K562 (cell line): ENCODE measurements at regions not wholly inside any gene's neighbourhood (a gene's known extent, or its start where the extent isn't known, plus 50 kb on each side); places are given as distances from the start of the nearest gene placed in this dataset.

Experiments used
- ATAC-seq: fragments of 200-7000 bp; cut with Tn5 transposase; 3 replicates; pipeline ENCODE4 v1.9.1; 2020; ENCODE audit warnings: moderate library complexity
- BruUV-seq: library from RNA; stranded (reverse); fragments of 400-500 nt; replicated peaks from 2 replicates; lab custom pipeline; 2021; lab: Mats Ljungman, UMichigan
- CTCF ChIA-PET: fragments of 300-600 bp; formaldehyde crosslinking; extraction: SDS; loops from one replicate; lab custom pipeline; 2021; ENCODE audit warnings: low intra/inter-chr PET ratio; lab: Yijun Ruan, JAX
- POLR2A ChIA-PET: fragments of 300-600, 350-650 bp; sonication (Branson Sonifier 250); formaldehyde crosslinking; extraction: SDS; loops from one replicate; lab custom pipeline; 2021; ENCODE audit warnings: antibody characterized with exemption, inconsistent platforms; lab: Yijun Ruan, JAX
- DNase-seq, 4 experiments: peaks; one replicate each; pipeline versions ENCODE4 v3.0.0 to v3.0.0-alpha.2; 2011 to 2018; ENCODE audit warnings: low spot score in 3 of 4, mixed read lengths in 3 of 4; ENCODE audit errors: extremely low read depth in 1 of 4
- FAIRE-seq: peaks from 2 replicates; lab custom pipeline; 2011; peaks lifted over from hg19 to GRCh38; lab: Jason Lieb, UNC
- H2AFZ ChIP-seq: 2 replicates; pipeline ENCODE4 v1.6.0; 2011; ENCODE audit warnings: low read depth, low read length, control low read depth, inconsistent platforms
- H3K27ac ChIP-seq: fragments of 200-600 bp; 3 replicates; pipeline ENCODE4 v1.8.0; 2011; ENCODE audit warnings: low read depth, mild to moderate bottlenecking, control low read depth, inconsistent platforms, low read length, moderate library complexity, mixed read lengths; ENCODE audit errors: extremely low read depth
- H3K27me3 ChIP-seq, 2 experiments: fragments of 300-600 bp in 1 of 2; 2 replicates in 1 of 2; 3 replicates in 1 of 2; pipeline versions ENCODE4 v1.6.0 to v1.8.0; 2011; ENCODE audit warnings: inconsistent platforms in 2 of 2, low read length in 2 of 2, mild to moderate bottlenecking in 1 of 2, mixed read lengths in 1 of 2, moderate library complexity in 1 of 2; ENCODE audit not compliant: control insufficient read depth in 2 of 2, insufficient read depth in 2 of 2
- H3K36me3 ChIP-seq: fragments of 300-600 bp; 3 replicates; pipeline ENCODE4 v1.8.0; 2011; ENCODE audit warnings: mild to moderate bottlenecking, low read length, inconsistent platforms; ENCODE audit not compliant: control insufficient read depth, insufficient read depth
- H3K4me1 ChIP-seq, 2 experiments: fragments of 200-600 bp in 1 of 2; replicated peaks in 1 of 2; 2 replicates in 1 of 2; 3 replicates in 1 of 2; pipeline versions ENCODE4 v1.5.1 to v1.8.0; 2011; ENCODE audit warnings: inconsistent platforms in 2 of 2, low read length in 2 of 2, mild to moderate bottlenecking in 1 of 2, mixed read lengths in 1 of 2, moderate library complexity in 1 of 2; ENCODE audit not compliant: control insufficient read depth in 2 of 2, insufficient read depth in 2 of 2
- H3K4me2 ChIP-seq: 2 replicates; pipeline ENCODE4 v1.6.1; 2011; ENCODE audit warnings: low read length, control low read depth, inconsistent platforms, mixed read lengths; ENCODE audit not compliant: insufficient read depth
- H3K4me3 ChIP-seq: fragments of 200-600 bp; sonication (generic), shearing (Covaris generic); 2 replicates; pipeline ENCODE4 v1.5.1; 2016; ENCODE audit warnings: control low read depth, inconsistent platforms
- H3K79me2 ChIP-seq: fragments of 200-600 bp; 3 replicates; pipeline ENCODE4 v1.8.0; 2011; ENCODE audit warnings: low read length, inconsistent platforms; ENCODE audit not compliant: control insufficient read depth, insufficient read depth
- H3K9ac ChIP-seq, 2 experiments: 2 replicates each; pipeline versions ENCODE4 v1.6.0 to v1.6.1; 2011; ENCODE audit warnings: low read depth in 2 of 2, low read length in 2 of 2, control low read depth in 1 of 2, inconsistent platforms in 1 of 2, mild to moderate bottlenecking in 1 of 2, mixed read lengths in 1 of 2; ENCODE audit not compliant: insufficient read depth in 1 of 2
- H3K9me1 ChIP-seq: one replicate; pipeline ENCODE4 v1.6.0; 2011; ENCODE audit warnings: inconsistent platforms, mild to moderate bottlenecking, low read length, moderate library complexity; ENCODE audit not compliant: control insufficient read depth, insufficient read depth
- H3K9me3 ChIP-seq: replicated peaks from 2 replicates; pipeline ENCODE4 v1.5.1; 2011; ENCODE audit warnings: low read depth, low read length, inconsistent platforms; ENCODE audit not compliant: control insufficient read depth, insufficient read depth
- H4K20me1 ChIP-seq: replicated peaks from 2 replicates; pipeline ENCODE4 v1.6.1; 2011; ENCODE audit warnings: low read length, inconsistent platforms, mixed read lengths; ENCODE audit not compliant: control insufficient read depth, insufficient read depth
- CAMTA2 ChIP-seq: fragments of 250-450 bp; sonication (Bioruptor Pico); conservative IDR thresholded peaks from 2 replicates; pipeline ENCODE4 v1.5.1; 2022
- DMBX1 ChIP-seq: fragments of 250-450 bp; sonication (Bioruptor Pico); IDR thresholded peaks from 2 replicates; pipeline ENCODE4 v1.8.0; 2022; ENCODE audit warnings: inconsistent platforms, mild to moderate bottlenecking, moderate library complexity, borderline replicate concordance
- ERF ChIP-seq: fragments of 450-650 bp; formaldehyde crosslinking; IDR thresholded peaks from 2 replicates; pipeline ENCODE4 v1.4.0; 2020; ENCODE audit warnings: mild to moderate bottlenecking, mixed read lengths
- FOXJ2 ChIP-seq: fragments of 200-800 bp; sonication (Bioruptor generic); IDR thresholded peaks from 2 replicates; pipeline ENCODE4 v1.6.1; 2016; ENCODE audit warnings: missing genetic modification characterization, missing compliant biosample characterization
- HDAC8 ChIP-seq: fragments of 450-650 bp; IDR thresholded peaks from 2 replicates; pipeline ENCODE4 v1.6.1; 2016; ENCODE audit warnings: mild to moderate bottlenecking, missing genetic modification characterization, moderate library complexity, missing compliant biosample characterization
- LEF1 ChIP-seq: fragments of 450-650 bp; IDR thresholded peaks from 2 replicates; pipeline ENCODE4 v1.6.1; 2016; ENCODE audit warnings: mild to moderate bottlenecking
- MAFG ChIP-seq: fragments of 450-650 bp; conservative IDR thresholded peaks from 2 replicates; pipeline ENCODE4 v1.6.1; 2016; ENCODE audit warnings: missing genetic modification characterization, missing compliant biosample characterization
- MBD2 ChIP-seq: sonication (generic); IDR thresholded peaks from 2 replicates; pipeline ENCODE4 v1.6.1; 2016; ENCODE audit warnings: low read depth, borderline replicate concordance
- NFYB ChIP-seq: IDR thresholded peaks from 2 replicates; pipeline ENCODE4 v1.6.1; 2011; ENCODE audit warnings: mild to moderate bottlenecking, moderate library complexity; ENCODE audit not compliant: insufficient read length; ENCODE audit errors: extremely low read depth
- NR2C1 ChIP-seq, 2 experiments: fragments of 450-650 bp; IDR thresholded peaks; 2 replicates each; pipeline ENCODE4 v1.6.1; 2017; ENCODE audit warnings: mild to moderate bottlenecking in 2 of 2, antibody characterized with exemption in 1 of 2, inconsistent platforms in 1 of 2, missing compliant biosample characterization in 1 of 2, missing genetic modification characterization in 1 of 2
- SMARCA4 ChIP-seq: fragments of 450-650 bp; IDR thresholded peaks from 2 replicates; pipeline ENCODE4 v1.6.1; 2016
- TAF15 ChIP-seq: fragments of 200-400 bp; formaldehyde crosslinking; IDR thresholded peaks from 2 replicates; pipeline ENCODE4 v1.6.1; 2017; ENCODE audit warnings: mild to moderate bottlenecking, low read depth, low read length, moderate library complexity
- TCF7 ChIP-seq: sonication (generic); IDR thresholded peaks from 2 replicates; pipeline ENCODE4 v1.6.1; 2016; ENCODE audit warnings: antibody characterized with exemption, borderline replicate concordance
- TFAP4 ChIP-seq: sonication (generic); formaldehyde crosslinking; IDR thresholded peaks from 2 replicates; pipeline ENCODE4 v1.8.0; 2022; ENCODE audit warnings: missing genetic modification reagents, mild to moderate bottlenecking, moderate library complexity, borderline replicate concordance
- ZBTB17 ChIP-seq: fragments of 450-650 bp; formaldehyde crosslinking; IDR thresholded peaks from 2 replicates; pipeline ENCODE4 v1.4.0; 2020; ENCODE audit warnings: mild to moderate bottlenecking
- ZBTB8A ChIP-seq: fragments of 450-650 bp; IDR thresholded peaks from 2 replicates; pipeline ENCODE4 v1.6.1; 2018; ENCODE audit warnings: mild to moderate bottlenecking, moderate library complexity; ENCODE audit not compliant: partially characterized antibody
- ZNF23 ChIP-seq: fragments of 250-450 bp; sonication (Bioruptor Pico); IDR thresholded peaks from 2 replicates; pipeline ENCODE4 v1.4.0; 2020; ENCODE audit warnings: mild to moderate bottlenecking
- ZNF253 ChIP-seq: fragments of 250-450 bp; sonication (Bioruptor Pico); conservative IDR thresholded peaks from 2 replicates; pipeline ENCODE4 v1.6.1; 2021; ENCODE audit warnings: mild to moderate bottlenecking
- ZNF263 ChIP-seq: sonication (generic); formaldehyde crosslinking; IDR thresholded peaks from 2 replicates; pipeline ENCODE4 v1.8.0; 2022; ENCODE audit warnings: mild to moderate bottlenecking, missing genetic modification reagents, borderline replicate concordance
- WGBS: fragments of 100-300 bp; shearing (Covaris generic); methylation state at CpG from one replicate; pipeline ENCODE4 v1.1.6; 2016; ENCODE audit warnings: low coverage, mixed read lengths; ENCODE audit not compliant: insufficient coverage; ENCODE audit errors: missing lambda C conversion rate; 5-methylcytosine and 5-hydroxymethylcytosine counted together
- in situ Hi-C: fragments of 300-500 bp; cut with MboI; formaldehyde crosslinking; loops from 4 replicates; pipeline ENCODE4 v1.15.0; 2018; ENCODE audit warnings: inconsistent platforms, mixed read lengths
- intact Hi-C: fragments of 100-400 bp; cut with micrococcal nuclease; formaldehyde crosslinking; loops from 2 replicates; pipeline ENCODE4 v1.14.2; 2022

- intact Hi-C loops = loop anchor here (10.0 kb wide), 2 partner anchors 99 to 399 kb away; no protein-coding TSS in a partner anchor
- H3K4me2 ChIP-seq = no peak overlapping the region
- no peak overlapping the region for H3K27ac ChIP-seq
- H2AFZ ChIP-seq = no peak overlapping the region
- H3K36me3 ChIP-seq = no peaks in the 10 kb centered on the region
- H3K27me3 ChIP-seq = peaks cover 2 to 13% of the 10 kb centered on the region in 2 experiments; a peak in 3 of 5 replicates
- H3K9me3 ChIP-seq = no peaks in the 10 kb centered on the region
- no peak overlapping the region for H3K4me3 ChIP-seq
- ATAC-seq (no peak), DNase-seq (no peak), FAIRE-seq (no peak)
- TF ChIP-seq ZNF263 (CRISPR knock-in tag) = no peak
- no peak for TF ChIP-seq SMARCA4
- no peak for TF ChIP-seq ZNF23 (CRISPR knock-in tag)
- no peak for TF ChIP-seq TFAP4
- no peak for TF ChIP-seq ZNF253 (CRISPR knock-in tag)
- no peak for TF ChIP-seq TAF15
- TF ChIP-seq MBD2 = no peak
- no peak for TF ChIP-seq NR2C1 (IDR thresholded peaks at IDR 0.05)
- TF ChIP-seq NR2C1 (tag; IDR thresholded peaks at IDR 0.05) = no peak
- no peak for TF ChIP-seq MAFG (tag)
- TF ChIP-seq HDAC8 (tag) = no peak
- no peak for TF ChIP-seq ERF (CRISPR knock-in tag)
- TF ChIP-seq TCF7 = no peak
- TF ChIP-seq LEF1 = no peak
- TF ChIP-seq NFYB = no peak
- no peak for TF ChIP-seq DMBX1 (CRISPR knock-in tag)
- TF ChIP-seq ZBTB8A = no peak
- TF ChIP-seq CAMTA2 (CRISPR knock-in tag) = no peak
- TF ChIP-seq ZBTB17 (CRISPR knock-in tag) = no peak
- TF ChIP-seq FOXJ2 (tag) = no peak
- no peak overlapping the region for H3K9ac ChIP-seq
- in situ Hi-C loops = no loop called here
- WGBS = 0% methylated on average over 6 of the region's 6 CpGs
- H4K20me1 ChIP-seq = peaks cover 2% of the 10 kb centered on the region; the same call in 1 of the 2 replicates
- H3K4me1 ChIP-seq = no peaks in the 10 kb centered on the region; a peak in 1 of 5 replicates
- CTCF ChIA-PET = no interaction called here
- BruUV-seq = no TSS peak
- no peaks in the 10 kb centered on the region for H3K79me2 ChIP-seq
- H3K9me1 ChIP-seq = no peaks in the 10 kb centered on the region
- POLR2A ChIA-PET = interaction anchor here (1.0 kb wide), 1 partner anchor 75 kb away, joined by 3 read pairs; no protein-coding TSS in a partner anchor
Measured at GRCh38 chr20:43843965-43844660, 70.5 kb upstream of the TOX2 start.
